Calu3 (cell line): ENCODE measurements at regions not wholly inside any gene's neighbourhood (a gene's known extent, or its start where the extent isn't known, plus 50 kb on each side); places are given as distances from the start of the nearest gene placed in this dataset.

Experiments
- BruUV-seq: library from RNA; stranded (reverse); fragments of 400-500 nt; replicated peaks from 2 replicates; lab custom pipeline; 2021; lab: Mats Ljungman, UMichigan
- CTCF ChIA-PET: fragments of 300-600 bp; sonication (Branson Sonifier 250); formaldehyde crosslinking; loops from one replicate; lab custom pipeline; 2022; ENCODE audit warnings: antibody characterized with exemption; lab: Charles Lee
- DNase-seq: peaks from one replicate; pipeline ENCODE4 v3.0.0; 2022
- H3K27ac Mint-ChIP-seq: one replicate; pipeline ENCODE4 v1.8.0; 2022; ENCODE audit warnings: mixed read lengths; ENCODE audit not compliant: unreplicated experiment
- H3K27me3 Mint-ChIP-seq: one replicate; pipeline ENCODE4 v1.8.0; 2022; ENCODE audit warnings: mixed read lengths; ENCODE audit not compliant: unreplicated experiment
- H3K36me3 Mint-ChIP-seq: one replicate; pipeline ENCODE4 v1.8.0; 2022; ENCODE audit warnings: mild to moderate bottlenecking, moderate library complexity, mixed read lengths; ENCODE audit not compliant: insufficient read depth, unreplicated experiment
- H3K4me1 Mint-ChIP-seq: one replicate; pipeline ENCODE4 v1.8.0; 2022; ENCODE audit warnings: mild to moderate bottlenecking, low read depth, mixed read lengths; ENCODE audit not compliant: unreplicated experiment
- H3K4me3 Mint-ChIP-seq: one replicate; pipeline ENCODE4 v1.8.0; 2022; ENCODE audit warnings: mild to moderate bottlenecking, low read depth, moderate library complexity, mixed read lengths; ENCODE audit not compliant: unreplicated experiment
- H3K9me3 Mint-ChIP-seq: one replicate; pipeline ENCODE4 v1.8.0; 2022; ENCODE audit warnings: low read depth, mixed read lengths; ENCODE audit not compliant: unreplicated experiment
- intact Hi-C: fragments of 100-400 bp; cut with micrococcal nuclease; formaldehyde crosslinking; loops from one replicate; pipeline ENCODE4 v1.10.0; 2022; ENCODE audit not compliant: unreplicated experiment
- TF ChIP-seq, protein P1 (sequence below): fragments of 200-600 bp; IDR thresholded peaks from one replicate; pipeline ENCODE4 v1.8.0; 2022; ENCODE audit warnings: antibody characterized with exemption; ENCODE audit not compliant: unreplicated experiment

DNA sequence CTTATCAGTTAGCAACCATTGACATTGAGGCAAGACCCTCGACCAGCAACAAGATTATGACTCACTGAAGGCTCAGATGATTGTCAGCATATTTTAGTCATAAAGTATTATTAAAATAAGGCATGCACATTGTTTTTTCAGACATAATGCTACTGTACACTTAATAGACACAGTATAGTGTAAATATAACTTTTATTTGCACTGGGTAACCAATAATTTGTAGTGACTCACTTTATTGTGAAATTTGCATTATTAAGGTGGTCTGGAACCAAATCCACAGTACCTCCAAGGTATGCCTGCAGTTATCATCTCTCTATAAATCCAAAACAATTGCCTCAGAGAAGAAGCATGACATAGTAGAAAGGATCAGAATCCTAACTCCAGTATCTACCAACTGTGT is 330.1 kb upstream of the SMIM31 start:
- no peak for DNase-seq
- intact Hi-C loops = no loop called here
- Mint-ChIP-seq H3K4me1 (no peaks in the 10 kb centered on the region), H3K27me3 (no peaks in the 10 kb centered on the region), H3K9me3 (no peaks in the 10 kb centered on the region), H3K36me3 (no peaks in the 10 kb centered on the region), H3K4me3 (no peak overlapping the region), H3K27ac (no peak overlapping the region)
- TF ChIP-seq, protein P1, sequence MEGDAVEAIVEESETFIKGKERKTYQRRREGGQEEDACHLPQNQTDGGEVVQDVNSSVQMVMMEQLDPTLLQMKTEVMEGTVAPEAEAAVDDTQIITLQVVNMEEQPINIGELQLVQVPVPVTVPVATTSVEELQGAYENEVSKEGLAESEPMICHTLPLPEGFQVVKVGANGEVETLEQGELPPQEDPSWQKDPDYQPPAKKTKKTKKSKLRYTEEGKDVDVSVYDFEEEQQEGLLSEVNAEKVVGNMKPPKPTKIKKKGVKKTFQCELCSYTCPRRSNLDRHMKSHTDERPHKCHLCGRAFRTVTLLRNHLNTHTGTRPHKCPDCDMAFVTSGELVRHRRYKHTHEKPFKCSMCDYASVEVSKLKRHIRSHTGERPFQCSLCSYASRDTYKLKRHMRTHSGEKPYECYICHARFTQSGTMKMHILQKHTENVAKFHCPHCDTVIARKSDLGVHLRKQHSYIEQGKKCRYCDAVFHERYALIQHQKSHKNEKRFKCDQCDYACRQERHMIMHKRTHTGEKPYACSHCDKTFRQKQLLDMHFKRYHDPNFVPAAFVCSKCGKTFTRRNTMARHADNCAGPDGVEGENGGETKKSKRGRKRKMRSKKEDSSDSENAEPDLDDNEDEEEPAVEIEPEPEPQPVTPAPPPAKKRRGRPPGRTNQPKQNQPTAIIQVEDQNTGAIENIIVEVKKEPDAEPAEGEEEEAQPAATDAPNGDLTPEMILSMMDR = no peak
- no TSS peak for BruUV-seq
- CTCF ChIA-PET = no interaction called here

GRCh38 chr4:164424846-164425245 is 329.1 kb upstream of the SMIM31 start:
- Mint-ChIP-seq H3K36me3 (no peaks in the 10 kb centered on the region), H3K4me3 (no peak overlapping the region), H3K4me1 (no peaks in the 10 kb centered on the region), H3K27ac (no peak overlapping the region), H3K27me3 (no peaks in the 10 kb centered on the region), H3K9me3 (no peaks in the 10 kb centered on the region)
- CTCF ChIA-PET = no interaction called here
- intact Hi-C loops = no loop called here
- BruUV-seq = no TSS peak
- DNase-seq = no peak
- TF ChIP-seq, protein P1 = no peak

GRCh38 chr4:164428561-164428960 is 325.4 kb upstream of the SMIM31 start:
- no peak for DNase-seq
- TF ChIP-seq, protein P1 = no peak
- Mint-ChIP-seq H3K27me3 (no peaks in the 10 kb centered on the region), H3K4me1 (no peaks in the 10 kb centered on the region), H3K4me3 (no peak overlapping the region), H3K27ac (no peak overlapping the region), H3K9me3 (no peaks in the 10 kb centered on the region), H3K36me3 (no peaks in the 10 kb centered on the region)
- no TSS peak for BruUV-seq
- CTCF ChIA-PET = no interaction called here
- intact Hi-C loops = no loop called here

DNA sequence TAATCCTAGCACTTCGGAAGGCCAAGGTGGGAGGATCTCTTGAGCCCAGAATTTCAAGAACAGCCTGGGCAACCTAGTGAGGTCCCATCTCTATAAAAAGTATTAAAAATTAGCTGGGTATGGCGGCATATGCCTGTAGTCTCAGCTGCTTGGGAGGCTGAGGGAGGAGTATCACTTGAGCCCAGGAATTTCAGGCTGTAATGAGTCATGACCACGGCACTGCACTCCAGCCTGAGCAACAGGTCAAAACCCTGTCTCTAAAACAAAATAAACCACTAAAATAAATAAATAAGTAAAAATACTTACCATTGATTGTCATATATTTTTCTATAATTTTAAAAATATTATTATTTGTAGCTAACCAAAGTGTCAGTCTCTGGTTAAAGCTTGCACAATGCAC is 315.6 kb upstream of the SMIM31 start:
- peaks cover 19% of the 10 kb centered on the region for H3K4me1 Mint-ChIP-seq
- TF ChIP-seq, protein P1 = no peak
- H3K4me3 Mint-ChIP-seq = no peak overlapping the region
- CTCF ChIA-PET = no interaction called here
- no peak for DNase-seq
- no TSS peak for BruUV-seq
- intact Hi-C loops = no loop called here
- no peaks in the 10 kb centered on the region for H3K9me3 Mint-ChIP-seq
- H3K27ac Mint-ChIP-seq = no peak overlapping the region
- H3K36me3 Mint-ChIP-seq = no peaks in the 10 kb centered on the region
- no peaks in the 10 kb centered on the region for H3K27me3 Mint-ChIP-seq

- intact Hi-C loops = no loop called here
- Mint-ChIP-seq H3K9me3 (no peaks in the 10 kb centered on the region), H3K36me3 (no peaks in the 10 kb centered on the region), H3K4me3 (no peak overlapping the region), H3K4me1 (peaks cover 19% of the 10 kb centered on the region), H3K27ac (no peak overlapping the region), H3K27me3 (no peaks in the 10 kb centered on the region)
- no TSS peak for BruUV-seq
- TF ChIP-seq, protein P1 = no peak
- DNase-seq = no peak
- CTCF ChIA-PET = no interaction called here
Measured at GRCh38 chr4:164439037-164439436, 314.9 kb upstream of the SMIM31 start.
